A549 (cell line): ENCODE measurements at regions not wholly inside any gene's neighbourhood (a gene's known extent, or its start where the extent isn't known, plus 50 kb on each side); places are given as distances from the start of the nearest gene placed in this dataset.

ENCODE experiments used
- ATAC-seq, 2 experiments: fragments of 200-7000 bp in 1 of 2; fragments of >200 bp in 1 of 2; cut with Nextera tagmentation in 1 of 2; cut with Tn5 transposase in 1 of 2; 3 replicates each; pipeline versions ENCODE4 v1.8.0 to v1.9.1; 2018 to 2020; ENCODE audit warnings: mild to moderate bottlenecking in 1 of 2, moderate library complexity in 1 of 2
- CTCF ChIA-PET: fragments of 300-600 bp; sonication (Branson Sonifier 250); formaldehyde crosslinking; extraction: SDS; loops from one replicate; lab custom pipeline; 2021; ENCODE audit warnings: antibody characterized with exemption, inconsistent platforms; lab: Yijun Ruan, JAX
- POLR2A ChIA-PET: fragments of 350-600 bp; formaldehyde crosslinking; extraction: SDS; loops from one replicate; lab custom pipeline; 2021; ENCODE audit warnings: antibody characterized with exemption, inconsistent platforms; lab: Yijun Ruan, JAX
- DNase-seq, 2 experiments: peaks; one replicate each; pipeline versions ENCODE4 v3.0.0 to v3.0.0-alpha.2; 2011 to 2016; ENCODE audit warnings: low read depth in 1 of 2, low spot score in 1 of 2
- FAIRE-seq: peaks from 2 replicates; lab custom pipeline; 2011; peaks lifted over from hg19 to GRCh38; lab: Jason Lieb, UNC
- H3K27ac ChIP-seq, 2 experiments: fragments of >200 bp; sonication (Bioruptor Twin); formaldehyde crosslinking; 3 replicates each; pipeline ENCODE4 v1.5.1; 2016 to 2017
- H3K4me1 ChIP-seq: fragments of >200 bp; sonication (Bioruptor Twin); formaldehyde crosslinking; 3 replicates; pipeline ENCODE4 v1.6.1; 2016
- H3K4me2 ChIP-seq: fragments of >200 bp; sonication (Bioruptor Twin); formaldehyde crosslinking; 3 replicates; pipeline ENCODE4 v1.6.1; 2016
- H3K4me3 ChIP-seq: fragments of >200 bp; sonication (Bioruptor Twin); formaldehyde crosslinking; 3 replicates; pipeline ENCODE4 v1.5.1; 2016
- H3K9me3 ChIP-seq: fragments of >200 bp; sonication (Bioruptor Twin); formaldehyde crosslinking; 3 replicates; pipeline ENCODE4 v1.6.1; 2016
- BHLHE40 ChIP-seq: IDR thresholded peaks from 2 replicates; pipeline ENCODE4 v1.6.1; 2012; ENCODE audit warnings: low read depth, low read length, inconsistent platforms
- CEBPB ChIP-seq, 2 experiments: fragments of >200 bp in 1 of 2; sonication (Bioruptor Twin) in 1 of 2; formaldehyde crosslinking in 1 of 2; IDR thresholded peaks; 2 replicates each; pipeline ENCODE4 v1.6.1; 2012 to 2016
- EP300 ChIP-seq, 2 experiments: fragments of >200 bp; sonication (Bioruptor Twin); formaldehyde crosslinking; IDR thresholded peaks; 2 replicates in 1 of 2; 3 replicates in 1 of 2; pipeline ENCODE4 v1.6.1; 2016 to 2017
- FOSB ChIP-seq: fragments of 250-450 bp; sonication (Bioruptor Pico); IDR thresholded peaks from 2 replicates; pipeline ENCODE4 v1.5.0; 2020; ENCODE audit warnings: mild to moderate bottlenecking, moderate library complexity
- FOSL2 ChIP-seq, 2 experiments: fragments of 450-650 bp in 1 of 2; fragments of >200 bp in 1 of 2; sonication (Bioruptor Twin) in 1 of 2; formaldehyde crosslinking; IDR thresholded peaks; 2 replicates each; pipeline versions ENCODE4 v1.5.0 to v1.6.1; 2016 to 2020; ENCODE audit warnings: mild to moderate bottlenecking in 1 of 2, moderate library complexity in 1 of 2
- FOXS1 ChIP-seq: fragments of 250-450 bp; sonication (Bioruptor Pico); IDR thresholded peaks from 2 replicates; pipeline ENCODE4 v1.5.0; 2020; ENCODE audit warnings: mild to moderate bottlenecking, moderate library complexity
- HDAC2 ChIP-seq: fragments of 200-600 bp; sonication (generic); IDR thresholded peaks from 2 replicates; pipeline ENCODE4 v1.6.1; 2016
- MAFK ChIP-seq: fragments of 450-650 bp; IDR thresholded peaks from 2 replicates; pipeline ENCODE4 v1.6.1; 2014; ENCODE audit not compliant: partially characterized antibody
- NPAS2 ChIP-seq: fragments of 250-450 bp; sonication (Bioruptor Pico); IDR thresholded peaks from 2 replicates; pipeline ENCODE4 v1.8.0; 2022; ENCODE audit warnings: mild to moderate bottlenecking, moderate library complexity, borderline replicate concordance
- RCOR1 ChIP-seq: fragments of 150-350 bp; IDR thresholded peaks from 2 replicates; pipeline ENCODE4 v1.6.1; 2014; ENCODE audit warnings: antibody characterized with exemption, low read length, low read depth
- RNF2 ChIP-seq: fragments of 200-600 bp; sonication (generic); IDR thresholded peaks from 2 replicates; pipeline ENCODE4 v1.6.1; 2016; ENCODE audit warnings: low read depth, mild to moderate bottlenecking, antibody characterized with exemption, moderate library complexity, borderline replicate concordance
- WGBS: methylation state at CpG from one replicate; pipeline ENCODE4 v1.1.6; 2017; ENCODE audit errors: missing lambda C conversion rate; 5-methylcytosine and 5-hydroxymethylcytosine counted together
- TF ChIP-seq, protein P1 (sequence below): fragments of 450-650 bp; IDR thresholded peaks from 2 replicates; pipeline ENCODE4 v1.6.1; 2014; ENCODE audit warnings: antibody characterized with exemption
- TF ChIP-seq, protein P2 (sequence below): IDR thresholded peaks from 2 replicates; pipeline ENCODE4 v1.6.1; 2012
- TF ChIP-seq, protein P3 (sequence below): fragments of 250-450 bp; sonication (Bioruptor Pico); IDR thresholded peaks from 2 replicates; pipeline ENCODE4 v1.5.0; 2021; ENCODE audit warnings: mild to moderate bottlenecking, moderate library complexity, borderline replicate concordance
- TF ChIP-seq, protein P4 (sequence below): fragments of >200 bp; sonication (Bioruptor Twin); formaldehyde crosslinking; IDR thresholded peaks from 3 replicates; pipeline ENCODE4 v1.5.1; 2016
- TF ChIP-seq, protein P5 (sequence below): IDR thresholded peaks from 2 replicates; pipeline ENCODE4 v1.6.1; 2012; ENCODE audit warnings: low read depth, borderline replicate concordance

DNA sequence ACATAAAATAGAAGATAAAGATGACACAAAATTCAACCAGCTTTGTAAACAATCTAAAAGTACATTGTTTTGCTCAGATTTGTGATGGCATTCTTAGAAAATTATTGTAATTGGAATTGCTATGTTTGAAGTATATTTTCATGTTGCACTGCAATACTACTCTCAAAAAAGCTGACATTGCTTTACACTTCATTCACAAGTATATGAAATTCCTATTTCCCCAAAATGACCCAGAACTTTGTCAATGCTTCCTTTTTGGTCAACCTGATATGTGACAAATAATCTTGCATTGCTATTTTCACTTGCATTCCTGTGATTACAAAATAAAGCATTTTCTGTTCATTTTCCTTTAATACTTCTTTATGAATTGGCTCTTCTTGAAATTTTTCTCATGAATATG, 104.1 kb upstream of the BMP5 start:
- Histone ChIP-seq H3K4me3 (no peak overlapping the region), H3K27ac (no peak overlapping the region), H3K4me2 (no peak overlapping the region), H3K9me3 (no peaks in the 10 kb centered on the region)
- ChIA-PET CTCF (interaction anchor here (0.9 to 4.8 kb wide), 2 partner anchors 313 to 334 kb away, joined by 4 to 41 read pairs; no protein-coding TSS in a partner anchor), POLR2A (no interaction called here)
- FAIRE-seq (no peak), ATAC-seq (no peak), DNase-seq (no peak)
- TF ChIP-seq, protein P1, sequence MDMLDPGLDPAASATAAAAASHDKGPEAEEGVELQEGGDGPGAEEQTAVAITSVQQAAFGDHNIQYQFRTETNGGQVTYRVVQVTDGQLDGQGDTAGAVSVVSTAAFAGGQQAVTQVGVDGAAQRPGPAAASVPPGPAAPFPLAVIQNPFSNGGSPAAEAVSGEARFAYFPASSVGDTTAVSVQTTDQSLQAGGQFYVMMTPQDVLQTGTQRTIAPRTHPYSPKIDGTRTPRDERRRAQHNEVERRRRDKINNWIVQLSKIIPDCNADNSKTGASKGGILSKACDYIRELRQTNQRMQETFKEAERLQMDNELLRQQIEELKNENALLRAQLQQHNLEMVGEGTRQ, result no peak
- TF ChIP-seq CEBPB (IDR thresholded peaks at IDR 0.05), result no peak
- no peak for TF ChIP-seq FOSL2 (IDR thresholded peaks at IDR 0.05)
- TF ChIP-seq FOSL2 (CRISPR knock-in tag; IDR thresholded peaks at IDR 0.05), result no peak
- TF ChIP-seq BHLHE40, result no peak
- no peak for TF ChIP-seq FOXS1 (CRISPR knock-in tag)
- TF ChIP-seq, all 56 proteins: peak for 0
- H3K4me1 ChIP-seq, result no peaks in the 10 kb centered on the region

DNA sequence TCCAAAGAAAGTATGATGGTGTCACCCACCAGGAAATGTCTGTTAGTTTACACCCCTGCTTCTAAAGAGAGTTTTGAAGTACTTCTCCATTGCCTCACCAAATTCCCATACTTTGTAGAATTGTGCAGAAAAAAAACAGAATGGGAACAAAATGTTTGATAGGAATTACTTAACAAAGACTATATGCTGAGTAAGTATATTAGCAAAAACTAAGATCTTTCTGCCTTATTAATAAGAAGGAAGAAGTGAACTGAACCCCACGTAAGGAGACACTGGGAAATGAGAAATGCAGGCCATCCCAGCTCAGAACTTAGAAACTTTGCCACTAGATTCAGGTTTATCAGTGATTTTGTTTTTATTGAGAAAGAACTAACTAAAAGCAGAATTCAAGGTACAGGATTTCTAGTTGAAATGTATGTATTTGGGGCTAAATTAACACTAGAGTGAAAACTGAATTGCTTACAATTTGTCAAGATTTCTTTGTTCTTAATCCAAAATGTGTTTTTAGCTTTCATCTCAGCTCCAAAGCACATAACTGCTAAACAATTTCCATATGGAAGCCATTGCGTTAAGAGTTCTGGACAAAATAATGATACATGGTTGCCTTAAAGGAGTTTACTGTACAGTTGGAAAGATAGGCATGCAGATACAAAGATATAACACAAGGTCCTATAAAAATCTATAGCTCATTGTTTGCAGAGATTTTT, 102.7 kb upstream of the BMP5 start:
- Histone ChIP-seq H3K9me3 (no peaks in the 10 kb centered on the region), H3K4me3 (no peak overlapping the region), H3K27ac (no peak overlapping the region), H3K4me2 (no peak overlapping the region), H3K4me1 (no peaks in the 10 kb centered on the region)
- 83% methylated on average over 2 of the region's 2 CpGs for WGBS
- no peak for DNase-seq
- peak; percentile 28 for TF ChIP-seq MAFK
- TF ChIP-seq, protein P2, sequence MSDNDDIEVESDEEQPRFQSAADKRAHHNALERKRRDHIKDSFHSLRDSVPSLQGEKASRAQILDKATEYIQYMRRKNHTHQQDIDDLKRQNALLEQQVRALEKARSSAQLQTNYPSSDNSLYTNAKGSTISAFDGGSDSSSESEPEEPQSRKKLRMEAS, result no peak
- no peak for FAIRE-seq
- no peak for ATAC-seq
- ChIA-PET CTCF (interaction anchor here (1.7 to 4.8 kb wide), 2 partner anchors 314 to 701 kb away, joined by 3 to 41 read pairs; no protein-coding TSS in a partner anchor), POLR2A (no interaction called here)

DNA sequence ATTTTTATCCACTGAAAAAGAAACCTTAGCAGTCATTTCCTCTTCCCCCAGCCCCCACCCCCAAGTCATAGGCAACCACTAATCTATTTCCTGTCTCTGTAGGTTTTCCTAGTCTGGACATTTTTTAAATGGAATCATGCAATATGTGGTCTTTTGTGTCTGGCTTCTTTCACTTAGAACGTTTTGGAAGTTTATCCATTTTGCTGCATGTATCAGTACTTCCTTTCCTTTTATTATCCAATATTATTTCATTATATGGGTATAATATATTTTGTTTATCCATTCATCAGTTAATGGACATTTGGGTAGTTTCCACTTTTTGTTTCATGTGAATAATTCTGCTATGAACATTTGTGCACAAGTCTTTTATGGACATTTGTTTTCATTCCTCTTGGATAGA, 99.3 kb upstream of the BMP5 start:
- Histone ChIP-seq H3K4me1 (no peaks in the 10 kb centered on the region), H3K4me3 (no peak overlapping the region), H3K27ac (no peak overlapping the region), H3K9me3 (no peaks in the 10 kb centered on the region), H3K4me2 (no peak overlapping the region)
- CTCF ChIA-PET, result no interaction called here
- 6% methylated on average over 1 of the region's 1 CpG for WGBS
- FAIRE-seq (no peak), ATAC-seq (no peak), DNase-seq (no peak)
- TF ChIP-seq NPAS2 (CRISPR knock-in tag) (no peak), HDAC2 (no peak), FOSB (no peak), RNF2 (no peak), EP300 (IDR thresholded peaks at IDR 0.05) (no peak), RCOR1 (no peak)
- TF ChIP-seq, protein P3, sequence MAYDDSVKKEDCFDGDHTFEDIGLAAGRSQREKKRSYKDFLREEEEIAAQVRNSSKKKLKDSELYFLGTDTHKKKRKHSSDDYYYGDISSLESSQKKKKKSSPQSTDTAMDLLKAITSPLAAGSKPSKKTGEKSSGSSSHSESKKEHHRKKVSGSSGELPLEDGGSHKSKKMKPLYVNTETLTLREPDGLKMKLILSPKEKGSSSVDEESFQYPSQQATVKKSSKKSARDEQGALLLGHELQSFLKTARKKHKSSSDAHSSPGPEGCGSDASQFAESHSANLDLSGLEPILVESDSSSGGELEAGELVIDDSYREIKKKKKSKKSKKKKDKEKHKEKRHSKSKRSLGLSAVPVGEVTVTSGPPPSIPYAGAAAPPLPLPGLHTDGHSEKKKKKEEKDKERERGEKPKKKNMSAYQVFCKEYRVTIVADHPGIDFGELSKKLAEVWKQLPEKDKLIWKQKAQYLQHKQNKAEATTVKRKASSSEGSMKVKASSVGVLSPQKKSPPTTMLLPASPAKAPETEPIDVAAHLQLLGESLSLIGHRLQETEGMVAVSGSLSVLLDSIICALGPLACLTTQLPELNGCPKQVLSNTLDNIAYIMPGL (CRISPR knock-in tag), result no peak
- TF ChIP-seq, protein P4, sequence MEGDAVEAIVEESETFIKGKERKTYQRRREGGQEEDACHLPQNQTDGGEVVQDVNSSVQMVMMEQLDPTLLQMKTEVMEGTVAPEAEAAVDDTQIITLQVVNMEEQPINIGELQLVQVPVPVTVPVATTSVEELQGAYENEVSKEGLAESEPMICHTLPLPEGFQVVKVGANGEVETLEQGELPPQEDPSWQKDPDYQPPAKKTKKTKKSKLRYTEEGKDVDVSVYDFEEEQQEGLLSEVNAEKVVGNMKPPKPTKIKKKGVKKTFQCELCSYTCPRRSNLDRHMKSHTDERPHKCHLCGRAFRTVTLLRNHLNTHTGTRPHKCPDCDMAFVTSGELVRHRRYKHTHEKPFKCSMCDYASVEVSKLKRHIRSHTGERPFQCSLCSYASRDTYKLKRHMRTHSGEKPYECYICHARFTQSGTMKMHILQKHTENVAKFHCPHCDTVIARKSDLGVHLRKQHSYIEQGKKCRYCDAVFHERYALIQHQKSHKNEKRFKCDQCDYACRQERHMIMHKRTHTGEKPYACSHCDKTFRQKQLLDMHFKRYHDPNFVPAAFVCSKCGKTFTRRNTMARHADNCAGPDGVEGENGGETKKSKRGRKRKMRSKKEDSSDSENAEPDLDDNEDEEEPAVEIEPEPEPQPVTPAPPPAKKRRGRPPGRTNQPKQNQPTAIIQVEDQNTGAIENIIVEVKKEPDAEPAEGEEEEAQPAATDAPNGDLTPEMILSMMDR, result no peak
- TF ChIP-seq, protein P5, sequence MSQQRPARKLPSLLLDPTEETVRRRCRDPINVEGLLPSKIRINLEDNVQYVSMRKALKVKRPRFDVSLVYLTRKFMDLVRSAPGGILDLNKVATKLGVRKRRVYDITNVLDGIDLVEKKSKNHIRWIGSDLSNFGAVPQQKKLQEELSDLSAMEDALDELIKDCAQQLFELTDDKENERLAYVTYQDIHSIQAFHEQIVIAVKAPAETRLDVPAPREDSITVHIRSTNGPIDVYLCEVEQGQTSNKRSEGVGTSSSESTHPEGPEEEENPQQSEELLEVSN, result no peak
- POLR2A ChIA-PET, result no interaction called here
